ENCODE measurements at regions not wholly inside any gene's neighbourhood (a gene's known extent, or its start where the extent isn't known, plus 50 kb on each side); places are given as distances from the start of the nearest gene placed in this dataset.

- TF ChIP-seq CTCF (IDR thresholded peaks at IDR 0.05) = no peak
- no peak for TF ChIP-seq POLR2AphosphoS5 (IDR thresholded peaks at IDR 0.05)
- TF ChIP-seq POLR2A (IDR thresholded peaks at IDR 0.05) = no peak
- TF ChIP-seq EP300 (IDR thresholded peaks at IDR 0.05) = no peak
Observed at GRCh38 chr2:154945984-154946383, 247.5 kb downstream of the KCNJ3 start.
